DOHH2 (cell line): ENCODE measurements at regions not wholly inside any gene's neighbourhood (a gene's known extent, or its start where the extent isn't known, plus 50 kb on each side); places are given as distances from the start of the nearest gene placed in this dataset.

ENCODE experiments used
- H3F3A ChIP-seq: fragments of 200-600 bp; sonication (generic), shearing (Covaris generic); 2 replicates; pipeline ENCODE4 v1.6.0; 2016; ENCODE audit warnings: antibody characterized with exemption, mild to moderate bottlenecking; ENCODE audit not compliant: control insufficient read depth, insufficient read depth
- H3K27ac ChIP-seq: fragments of 200-600 bp; sonication (generic); 2 replicates; pipeline ENCODE4 v1.5.1; 2014; ENCODE audit warnings: low read depth, mild to moderate bottlenecking, low read length, moderate library complexity
- H3K27me3 ChIP-seq: fragments of 200-600 bp; sonication (generic); 2 replicates; pipeline ENCODE4 v1.6.1; 2014; ENCODE audit warnings: mild to moderate bottlenecking, low read length, mixed read lengths; ENCODE audit not compliant: control insufficient read depth
- H3K36me3 ChIP-seq: fragments of 200-600 bp; sonication (generic); 2 replicates; pipeline ENCODE4 v1.6.1; 2014; ENCODE audit warnings: mild to moderate bottlenecking, low read length, moderate library complexity, mixed read lengths; ENCODE audit not compliant: control insufficient read depth
- H3K4me1 ChIP-seq: fragments of 200-600 bp; sonication (generic); 2 replicates; pipeline ENCODE4 v1.6.1; 2014; ENCODE audit warnings: mild to moderate bottlenecking, low read length, mixed read lengths; ENCODE audit not compliant: control insufficient read depth
- H3K4me2 ChIP-seq: fragments of 200-600 bp; sonication (generic); 2 replicates; pipeline ENCODE4 v1.6.0; 2014; ENCODE audit warnings: mild to moderate bottlenecking, low read length, moderate library complexity
- H3K4me3 ChIP-seq: fragments of 200-600 bp; sonication (generic); 2 replicates; pipeline ENCODE4 v1.5.1; 2014; ENCODE audit warnings: mild to moderate bottlenecking, low read length, mixed read lengths
- H3K79me2 ChIP-seq: fragments of 200-600 bp; sonication (generic); 2 replicates; pipeline ENCODE4 v1.6.1; 2014; ENCODE audit warnings: mild to moderate bottlenecking, low read length, mixed read lengths; ENCODE audit not compliant: control insufficient read depth
- H3K9me2 ChIP-seq: fragments of 200-600 bp; sonication (generic); replicated peaks from 2 replicates; pipeline ENCODE4 v1.6.1; 2014; ENCODE audit warnings: mild to moderate bottlenecking, low read length, mixed read lengths; ENCODE audit not compliant: control insufficient read depth
- H3K9me3 ChIP-seq: fragments of 200-600 bp; sonication (generic); 2 replicates; pipeline ENCODE4 v1.6.1; 2014; ENCODE audit warnings: antibody characterized with exemption, low read length, mixed read lengths; ENCODE audit not compliant: control insufficient read depth, insufficient read depth
- H4K20me1 ChIP-seq: fragments of 200-600 bp; sonication (generic); 2 replicates; pipeline ENCODE4 v1.6.0; 2014; ENCODE audit warnings: low read depth, mild to moderate bottlenecking, antibody characterized with exemption, low read length, moderate library complexity; ENCODE audit not compliant: control insufficient read depth, insufficient read depth
- EZH2phosphoT487 ChIP-seq: fragments of 200-600 bp; sonication (generic); IDR thresholded peaks from 2 replicates; pipeline ENCODE4 v1.6.1; 2017; ENCODE audit warnings: borderline replicate concordance, mild to moderate bottlenecking, antibody characterized with exemption, low read length, moderate library complexity, mixed read lengths
- TF ChIP-seq, protein P1 (sequence below): fragments of 200-600 bp; sonication (generic); IDR thresholded peaks from one replicate; pipeline ENCODE4 v1.5.1; 2014; ENCODE audit warnings: antibody characterized with exemption, mild to moderate bottlenecking, low read depth, low read length; ENCODE audit not compliant: poor library complexity, severe bottlenecking

DNA sequence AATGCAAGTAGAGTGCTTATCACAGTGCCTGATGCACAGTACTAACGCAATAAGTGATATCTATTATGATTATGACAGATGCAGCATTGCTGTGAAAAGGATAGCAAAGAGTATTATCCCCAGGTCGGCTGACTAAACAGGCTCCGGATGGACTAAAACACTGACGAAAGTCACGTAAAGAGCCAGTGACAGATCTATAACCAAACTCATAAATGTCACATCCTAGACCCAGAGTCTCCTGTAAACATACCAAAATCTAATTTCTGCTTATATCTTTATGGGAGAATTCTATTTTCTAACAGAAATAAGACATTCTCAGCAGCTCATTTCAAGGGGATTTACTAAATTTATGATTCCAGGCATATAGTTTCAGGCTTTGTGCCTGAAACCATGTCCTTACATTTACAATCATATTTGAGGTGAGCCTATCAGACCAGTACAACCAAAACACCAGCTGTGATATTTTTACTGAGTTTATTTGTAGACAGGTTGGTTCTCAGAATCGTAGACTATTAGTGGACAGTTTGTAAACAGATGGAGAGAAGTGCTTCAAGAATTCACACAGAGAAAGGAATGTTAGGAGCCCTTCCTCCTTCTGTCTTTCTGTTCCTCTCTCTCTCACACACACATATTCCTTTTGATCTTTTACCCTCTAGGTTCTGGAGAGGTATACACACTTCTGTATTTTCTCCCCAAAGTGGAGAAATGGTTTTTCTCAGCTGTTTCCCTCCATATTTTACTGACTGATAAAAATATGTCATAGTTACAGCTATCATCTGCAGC lies 52.4 kb upstream of the WDR26 start:
- Histone ChIP-seq H3K9me3 (no peaks in the 10 kb centered on the region), H3K27ac (no peak overlapping the region), H3K9me2 (no peaks in the 10 kb centered on the region), H3K4me3 (no peak overlapping the region), H3F3A (no peaks in the 10 kb centered on the region), H4K20me1 (no peaks in the 10 kb centered on the region), H3K27me3 (peaks cover 10% of the 10 kb centered on the region; the same call in 1 of the 2 replicates), H3K79me2 (no peaks in the 10 kb centered on the region), H3K4me2 (no peak overlapping the region), H3K4me1 (no peaks in the 10 kb centered on the region), H3K36me3 (no peaks in the 10 kb centered on the region)
- TF ChIP-seq, protein P1, sequence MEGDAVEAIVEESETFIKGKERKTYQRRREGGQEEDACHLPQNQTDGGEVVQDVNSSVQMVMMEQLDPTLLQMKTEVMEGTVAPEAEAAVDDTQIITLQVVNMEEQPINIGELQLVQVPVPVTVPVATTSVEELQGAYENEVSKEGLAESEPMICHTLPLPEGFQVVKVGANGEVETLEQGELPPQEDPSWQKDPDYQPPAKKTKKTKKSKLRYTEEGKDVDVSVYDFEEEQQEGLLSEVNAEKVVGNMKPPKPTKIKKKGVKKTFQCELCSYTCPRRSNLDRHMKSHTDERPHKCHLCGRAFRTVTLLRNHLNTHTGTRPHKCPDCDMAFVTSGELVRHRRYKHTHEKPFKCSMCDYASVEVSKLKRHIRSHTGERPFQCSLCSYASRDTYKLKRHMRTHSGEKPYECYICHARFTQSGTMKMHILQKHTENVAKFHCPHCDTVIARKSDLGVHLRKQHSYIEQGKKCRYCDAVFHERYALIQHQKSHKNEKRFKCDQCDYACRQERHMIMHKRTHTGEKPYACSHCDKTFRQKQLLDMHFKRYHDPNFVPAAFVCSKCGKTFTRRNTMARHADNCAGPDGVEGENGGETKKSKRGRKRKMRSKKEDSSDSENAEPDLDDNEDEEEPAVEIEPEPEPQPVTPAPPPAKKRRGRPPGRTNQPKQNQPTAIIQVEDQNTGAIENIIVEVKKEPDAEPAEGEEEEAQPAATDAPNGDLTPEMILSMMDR = no peak
- no peak for TF ChIP-seq EZH2phosphoT487

DNA sequence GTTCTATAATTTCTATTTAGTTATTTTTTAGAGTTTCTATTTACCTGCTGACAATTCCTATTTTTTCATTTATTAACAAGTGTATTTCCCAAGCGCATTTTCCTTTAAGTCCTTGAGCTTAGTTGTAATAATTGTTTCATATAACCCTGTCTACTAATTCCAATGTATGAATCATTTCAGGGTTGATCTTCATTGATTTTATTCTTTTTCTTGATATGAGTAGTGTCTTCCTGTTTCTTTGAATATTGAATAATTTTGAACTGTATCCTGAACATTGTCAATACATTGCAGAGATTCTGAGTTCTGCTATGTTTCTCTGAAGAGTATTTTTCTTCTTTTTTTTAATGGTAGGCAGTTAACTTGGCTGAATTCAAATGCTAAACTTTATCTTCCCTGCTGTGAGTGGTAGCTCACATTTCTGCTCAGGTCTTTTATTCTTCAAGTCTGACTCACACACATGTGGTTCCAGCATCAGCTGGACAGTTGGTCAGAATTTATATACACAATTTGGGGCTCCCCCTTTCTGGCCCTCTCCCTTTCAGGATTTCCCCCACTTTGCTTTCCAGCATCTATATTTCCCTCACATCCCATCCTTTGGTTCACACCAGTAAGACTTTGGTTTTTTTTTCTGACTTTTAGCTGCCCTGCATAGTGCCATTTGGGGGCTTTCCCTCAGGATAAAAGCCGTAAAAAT lies 54.4 kb upstream of the WDR26 start:
- Histone ChIP-seq H3K9me3 (no peaks in the 10 kb centered on the region), H3K4me1 (no peaks in the 10 kb centered on the region), H3K27ac (no peak overlapping the region), H3K79me2 (no peaks in the 10 kb centered on the region), H3K9me2 (no peaks in the 10 kb centered on the region), H3K4me2 (no peak overlapping the region), H3F3A (no peaks in the 10 kb centered on the region), H4K20me1 (no peaks in the 10 kb centered on the region), H3K36me3 (no peaks in the 10 kb centered on the region), H3K27me3 (peaks cover 10% of the 10 kb centered on the region; the same call in 1 of the 2 replicates), H3K4me3 (no peak overlapping the region)
- TF ChIP-seq EZH2phosphoT487 = no peak
- TF ChIP-seq, protein P1 = no peak

DNA sequence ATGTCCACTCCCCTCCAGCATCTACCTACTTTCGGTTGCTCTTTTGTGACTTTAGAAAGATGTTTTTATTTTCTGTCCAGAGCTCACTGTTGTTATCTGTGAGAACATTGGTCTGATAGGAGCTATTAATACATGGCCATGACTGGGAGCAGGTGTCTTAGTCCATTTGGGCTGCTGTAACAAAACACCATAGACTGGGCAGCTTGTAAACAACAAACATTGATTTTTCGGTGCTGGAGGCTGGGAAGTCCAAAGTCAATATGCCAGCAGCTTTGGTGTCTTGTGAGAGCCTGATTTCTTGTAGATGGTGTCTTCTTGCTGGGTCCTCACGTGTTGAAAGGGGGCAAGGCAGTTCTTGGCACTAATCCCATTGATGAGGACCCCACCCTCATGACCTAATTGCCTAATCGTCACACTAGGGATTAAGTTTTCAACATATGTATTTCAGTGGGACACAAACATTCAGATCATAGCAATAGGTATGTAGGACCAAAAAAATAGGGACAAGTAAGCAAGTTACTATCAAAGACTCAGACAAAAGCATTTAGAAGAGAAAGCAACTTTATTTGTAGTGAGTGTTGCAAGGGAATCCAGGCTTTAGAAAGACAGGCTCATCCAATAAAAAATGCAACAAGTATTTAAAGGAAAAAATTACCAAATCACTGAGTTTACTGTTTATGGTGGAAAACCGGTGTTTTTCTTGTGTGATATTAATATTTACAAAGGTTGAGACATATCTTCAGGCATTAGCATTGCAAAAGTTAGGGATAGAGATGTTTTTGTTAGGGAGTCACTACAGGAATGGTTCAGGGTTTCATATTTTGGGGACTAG lies 55.2 kb upstream of the WDR26 start:
- no peaks in the 10 kb centered on the region for H3K9me2 ChIP-seq
- H3K79me2 ChIP-seq = no peaks in the 10 kb centered on the region
- no peaks in the 10 kb centered on the region for H3F3A ChIP-seq
- TF ChIP-seq, protein P1 = no peak
- TF ChIP-seq EZH2phosphoT487 = no peak
- no peaks in the 10 kb centered on the region for H3K36me3 ChIP-seq
- H3K4me1 ChIP-seq = no peaks in the 10 kb centered on the region
- no peaks in the 10 kb centered on the region for H4K20me1 ChIP-seq
- no peak overlapping the region for H3K27ac ChIP-seq
- H3K9me3 ChIP-seq = no peaks in the 10 kb centered on the region
- H3K4me3 ChIP-seq = no peak overlapping the region
- no peak overlapping the region for H3K4me2 ChIP-seq
- H3K27me3 ChIP-seq = peaks cover 10% of the 10 kb centered on the region; the same call in 1 of the 2 replicates
